Smooth muscle cell of the brain vasculature (primary cell): ENCODE measurements at regions not wholly inside any gene's neighbourhood (a gene's known extent, or its start where the extent isn't known, plus 50 kb on each side); places are given as distances from the start of the nearest gene placed in this dataset.
"Not testable (repeated sequence)": the region's sequence is repeated elsewhere in the genome, so short reads cannot be mapped to it uniquely, and the experiment has no call there.

Experiments
- DNase-seq: peaks from one replicate; pipeline ENCODE4 v3.0.0-alpha.2; 2012; ENCODE audit warnings: low read depth, low spot score

DNA sequence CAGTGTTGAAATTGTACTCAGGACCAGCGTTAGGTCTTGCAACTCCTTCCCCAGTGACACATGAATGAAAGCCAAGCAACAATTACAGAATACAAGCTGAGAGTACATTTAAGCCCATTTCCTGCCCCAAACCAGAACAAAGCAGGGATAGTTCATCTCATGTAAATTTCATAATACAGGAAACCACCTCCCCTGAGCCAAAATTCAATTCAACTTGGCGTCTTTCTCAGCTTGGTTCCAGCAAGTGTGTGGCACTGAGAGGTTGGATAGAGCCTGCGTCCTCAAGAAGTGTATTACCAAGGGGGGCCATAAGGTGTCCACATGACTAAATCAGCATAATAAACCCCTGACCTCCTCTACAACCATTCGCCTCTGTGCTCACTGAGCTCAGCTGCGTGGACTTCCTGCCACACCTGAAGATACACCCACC is 278.9 kb upstream of the CRY1 start:
- no peak for DNase-seq

DNA sequence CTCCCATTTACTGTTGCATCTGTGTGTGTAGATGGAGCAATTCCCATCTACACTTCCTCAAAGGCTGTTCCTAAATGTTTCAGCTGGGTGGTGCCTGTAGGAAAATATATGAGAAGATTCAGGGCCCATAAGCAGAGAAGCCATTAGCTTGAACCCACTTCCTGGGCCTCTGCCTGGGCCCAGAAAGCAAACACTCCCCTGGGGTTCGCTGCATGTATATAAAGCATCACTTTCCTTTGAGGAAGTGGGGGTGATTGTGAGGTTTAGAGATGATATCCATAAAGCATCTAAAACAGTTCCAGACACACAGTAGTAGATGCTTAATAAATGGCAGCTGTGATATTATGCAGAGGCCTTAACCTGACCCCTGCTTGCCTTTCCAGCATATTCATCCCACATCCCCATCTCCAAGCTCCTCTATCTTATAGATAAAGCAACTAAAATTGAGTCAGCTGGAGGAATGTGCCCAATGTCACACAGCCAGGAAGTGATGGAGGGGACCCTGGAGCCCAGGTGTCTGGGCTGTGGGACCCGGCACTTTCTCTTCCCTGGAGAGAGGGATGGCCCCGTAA is 280.0 kb upstream of the CRY1 start:
- DNase-seq: no peak

DNA sequence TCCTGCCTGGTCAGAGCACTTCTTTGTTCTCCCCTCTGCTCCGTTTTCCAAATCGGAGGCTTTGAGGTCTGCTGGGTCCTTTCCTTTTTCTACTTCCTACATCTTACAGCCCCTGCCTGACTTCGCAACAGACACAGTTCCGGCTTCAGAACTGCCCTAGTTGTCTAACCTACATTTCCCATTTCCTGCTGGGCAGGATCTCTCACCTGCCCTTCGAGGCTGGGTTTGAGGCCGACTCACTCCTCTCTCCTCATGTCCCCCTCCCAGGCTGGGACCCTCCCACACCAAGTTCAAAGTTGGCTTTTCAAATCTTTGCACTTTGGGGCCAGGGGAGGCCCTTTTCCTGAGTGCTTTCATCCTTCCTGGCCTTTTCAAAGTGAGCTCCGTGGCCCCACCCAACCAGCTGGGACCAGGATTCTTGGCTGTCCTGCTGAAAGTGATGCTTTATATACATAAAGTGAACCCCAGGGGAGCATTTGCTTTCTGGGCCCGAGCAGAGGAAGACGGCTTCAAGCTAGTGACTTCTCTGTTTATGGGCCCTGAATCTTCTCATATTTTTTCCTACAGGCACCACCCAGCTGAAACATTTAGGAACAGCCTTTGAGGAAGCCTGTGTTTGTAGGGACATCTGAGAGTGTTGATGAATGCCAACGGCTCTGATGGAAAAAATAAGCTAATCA is 281.0 kb upstream of the CRY1 start:
- DNase-seq: no peak

DNA sequence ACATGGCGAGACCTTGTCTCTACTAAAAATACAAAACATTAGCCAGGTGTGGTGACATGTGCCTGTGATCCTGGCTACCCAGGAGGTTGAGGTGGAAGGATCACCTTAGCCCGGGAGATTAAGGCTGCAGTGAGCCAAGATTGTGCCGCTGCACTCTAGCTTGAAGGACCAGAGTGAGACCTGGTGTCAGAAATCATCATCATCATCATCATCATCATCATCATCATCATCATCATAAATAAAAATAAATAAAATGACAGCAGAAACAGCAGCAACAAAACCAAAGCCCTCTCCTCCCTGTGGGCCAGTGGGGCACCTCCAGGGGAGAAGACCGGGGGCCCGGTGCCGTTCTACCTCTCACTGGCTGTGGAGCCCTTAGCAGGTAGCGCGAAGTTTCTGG is 281.9 kb upstream of the CRY1 start:
- no peak for DNase-seq

DNA sequence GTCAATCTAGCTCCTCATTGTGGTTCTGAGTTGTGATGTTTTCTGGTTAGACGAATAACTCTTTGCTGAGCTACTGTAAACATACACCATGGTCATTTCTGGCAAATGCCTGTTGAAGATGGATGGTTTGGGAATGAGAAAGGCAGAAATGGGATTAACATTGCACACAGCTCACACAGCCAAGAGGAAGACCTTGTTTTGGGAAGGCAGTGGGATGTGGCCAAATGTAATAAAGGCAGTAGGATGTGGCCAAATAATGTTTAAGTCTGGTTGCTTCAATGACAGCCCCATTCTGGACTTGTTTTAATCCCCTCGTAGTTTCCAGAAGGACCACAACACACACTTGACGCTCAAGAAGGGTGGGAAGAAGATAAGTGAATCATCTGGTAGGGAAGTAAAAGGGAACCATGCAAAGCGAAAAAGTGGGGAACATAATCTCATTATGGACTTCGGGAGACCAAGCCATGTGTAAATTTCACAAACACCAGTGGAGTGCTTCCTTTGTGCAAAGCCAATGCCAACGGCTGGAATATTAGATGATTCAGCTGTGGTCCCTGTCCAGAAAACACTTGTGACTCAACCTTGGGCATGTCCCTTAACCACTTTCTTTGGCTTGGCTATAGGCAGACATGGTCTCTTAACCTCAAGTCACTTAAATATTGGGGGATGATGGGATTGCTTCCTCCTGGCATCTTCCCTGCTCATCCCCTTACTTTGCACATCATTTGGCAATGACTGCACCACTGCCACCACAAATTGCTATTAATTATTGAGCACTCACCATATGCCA is 284.4 kb upstream of the CRY1 start:
- DNase-seq: no peak

DNA sequence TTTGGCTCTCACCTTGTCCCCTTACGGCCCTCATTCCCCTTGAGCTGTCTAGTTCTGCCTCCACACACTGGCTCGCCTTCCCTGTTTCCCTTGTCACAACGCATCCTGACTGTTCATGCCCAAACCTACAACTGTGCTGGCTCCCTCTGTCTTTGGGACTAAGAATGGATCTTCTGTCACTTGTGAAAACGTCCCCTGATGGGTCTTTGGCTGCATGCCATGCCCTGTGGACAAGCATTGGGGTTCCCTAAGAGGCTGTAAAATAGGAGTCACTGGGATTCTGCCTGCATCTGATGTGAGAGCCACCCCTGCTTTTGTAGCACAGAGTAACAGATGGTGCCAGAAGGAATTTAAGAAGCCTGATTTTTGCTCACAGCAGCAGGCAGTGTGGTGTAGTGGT is 285.3 kb upstream of the CRY1 start:
- DNase-seq: no peak

DNA sequence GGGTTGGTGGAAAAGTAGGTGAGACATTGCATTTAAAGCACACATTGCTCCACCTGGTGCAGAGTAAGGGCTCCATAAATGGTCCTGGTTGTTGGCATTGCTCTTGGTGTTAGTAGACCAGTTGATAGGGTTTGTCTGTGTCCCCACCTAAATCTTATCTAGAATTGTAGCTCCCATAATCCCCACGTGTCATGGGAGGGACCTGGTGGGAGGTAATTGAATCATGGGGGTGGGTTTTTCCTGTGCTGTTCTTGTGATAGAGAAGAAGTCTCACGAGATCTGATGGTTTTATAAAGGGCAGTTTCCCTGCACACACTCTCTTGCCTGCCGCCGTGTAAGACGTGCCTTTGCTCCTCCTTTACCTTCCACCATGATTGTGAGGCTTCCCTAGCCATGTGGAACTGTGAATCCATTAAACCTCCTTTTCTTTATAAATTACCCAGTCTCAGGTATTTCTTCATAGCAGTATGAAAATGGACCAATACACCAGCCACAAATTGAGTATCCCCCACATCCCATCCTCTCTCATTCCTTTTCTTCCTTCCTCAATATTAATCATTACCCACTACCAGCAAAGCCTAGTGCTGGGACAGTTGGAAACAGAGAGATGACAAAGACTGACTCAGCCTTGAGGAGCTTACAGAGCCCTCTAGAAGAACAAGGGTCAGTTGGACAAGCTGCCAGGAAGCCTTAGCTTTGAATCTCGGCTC is 285.9 kb upstream of the CRY1 start:
- DNase-seq: not testable (repeated sequence)

DNA sequence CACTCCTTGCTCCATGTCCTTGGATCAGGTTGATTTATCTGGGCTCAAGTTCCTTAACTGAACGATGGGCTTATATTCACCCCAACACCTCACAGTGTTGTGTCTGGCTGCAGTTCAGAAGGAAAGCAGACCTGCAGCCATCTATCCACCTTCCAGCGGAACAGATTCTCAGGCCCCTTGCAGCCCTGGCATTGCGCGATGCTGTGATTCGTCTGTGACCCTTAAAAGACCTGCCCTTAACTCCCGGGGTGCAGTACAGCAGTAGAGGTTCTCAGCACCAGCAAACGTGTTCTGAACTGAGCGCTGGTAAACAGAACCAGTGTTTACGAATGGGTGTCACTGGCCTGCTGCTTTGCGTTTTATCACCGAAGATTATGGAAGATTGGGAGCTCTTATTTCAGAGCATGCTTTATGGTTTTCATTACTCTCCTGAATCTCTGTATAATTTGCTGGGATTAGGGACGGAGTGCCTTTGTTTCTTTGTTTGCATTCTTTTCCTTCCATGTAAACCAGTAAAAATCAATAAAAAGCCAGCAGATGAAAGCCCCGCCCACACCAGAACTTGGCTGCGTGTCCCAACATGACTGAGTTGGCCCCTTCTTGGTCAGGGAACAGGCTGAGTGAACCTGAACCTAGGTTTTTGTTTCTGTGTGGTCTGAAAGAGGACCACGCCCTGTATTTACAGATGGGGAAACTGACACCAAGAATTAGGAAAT is 286.7 kb upstream of the CRY1 start:
- no peak for DNase-seq

DNA sequence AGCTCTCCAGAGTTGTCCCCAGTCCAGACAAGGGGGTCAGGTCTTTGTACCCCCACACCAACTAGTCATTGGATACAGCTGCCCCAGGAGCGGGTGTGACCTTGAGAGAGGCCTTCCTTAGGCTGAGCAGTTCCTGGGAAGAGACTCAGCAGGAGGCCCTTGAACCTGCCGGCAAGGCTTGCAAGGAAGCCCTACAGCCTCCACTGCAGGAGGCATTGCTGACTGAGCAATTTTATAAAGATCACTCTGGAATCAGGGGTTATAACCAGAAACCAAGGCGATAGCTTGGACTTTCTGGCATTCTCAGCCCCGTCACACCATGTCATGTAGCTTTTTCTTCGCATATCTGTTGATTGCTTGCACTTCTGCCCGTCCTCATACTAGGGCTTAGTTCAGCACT is 291.3 kb upstream of the CRY1 start:
- DNase-seq: no peak

DNA sequence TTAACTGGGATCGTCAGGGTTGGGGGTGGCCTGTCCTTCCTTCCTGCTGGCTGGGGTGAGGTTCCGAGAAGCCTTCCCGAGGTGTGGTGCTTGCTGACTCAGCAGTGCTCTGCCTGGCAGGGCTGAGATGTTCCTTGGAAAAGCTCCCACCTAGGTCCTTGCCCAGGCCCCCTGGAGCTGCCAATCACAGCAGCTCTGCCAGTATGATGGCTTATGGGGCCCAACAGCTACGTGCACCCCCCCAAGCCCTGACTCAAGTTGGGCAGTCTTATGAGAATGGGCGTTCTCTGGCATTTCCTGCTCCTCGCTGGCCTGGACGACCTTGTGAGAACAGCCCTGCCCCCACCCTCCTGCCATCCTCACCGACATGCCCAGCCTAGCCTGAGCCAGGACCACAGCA is 292.2 kb upstream of the CRY1 start:
- no peak for DNase-seq

DNA sequence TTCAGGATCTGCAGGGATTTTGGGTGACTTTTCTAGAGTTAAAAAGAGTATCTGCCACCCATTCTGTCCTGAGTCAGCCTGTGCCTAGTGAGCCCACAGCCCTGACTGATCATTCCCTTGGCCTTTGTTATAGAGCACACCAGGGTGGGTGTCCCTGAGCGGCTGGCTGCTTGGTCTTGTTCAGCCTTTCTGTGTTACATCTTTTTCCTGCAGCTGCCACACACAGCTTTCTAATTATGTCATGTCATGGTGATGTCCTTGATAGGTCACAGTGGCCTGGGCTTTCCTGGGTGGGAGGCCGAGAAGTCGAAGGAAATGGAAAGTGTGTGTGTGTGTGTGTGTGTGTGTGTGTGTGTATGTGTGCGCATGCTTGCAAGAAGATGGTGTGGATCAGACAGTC is 293.2 kb upstream of the CRY1 start:
- DNase-seq: no peak

DNA sequence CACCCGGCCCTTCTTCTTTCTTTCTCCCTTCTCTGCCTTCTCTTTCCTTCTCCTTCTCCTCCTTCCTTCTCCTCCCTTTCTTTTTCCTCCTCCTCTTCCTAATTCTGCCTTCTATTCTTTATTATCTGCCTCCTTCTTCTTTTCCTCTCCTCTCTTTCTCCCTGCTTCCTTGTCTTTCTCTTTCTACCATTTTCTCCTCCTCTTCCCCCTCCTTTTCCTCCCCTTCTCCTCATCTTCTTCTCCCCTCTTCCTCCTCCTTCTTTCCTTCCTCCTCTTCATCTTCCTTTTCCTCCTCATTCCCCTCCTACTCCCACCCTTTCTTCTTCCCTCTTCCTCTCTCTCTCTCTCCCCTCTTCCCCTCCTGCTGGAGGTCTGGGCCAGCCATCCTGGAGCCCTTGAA is 294.9 kb upstream of the CRY1 start:
- DNase-seq: no peak

DNA sequence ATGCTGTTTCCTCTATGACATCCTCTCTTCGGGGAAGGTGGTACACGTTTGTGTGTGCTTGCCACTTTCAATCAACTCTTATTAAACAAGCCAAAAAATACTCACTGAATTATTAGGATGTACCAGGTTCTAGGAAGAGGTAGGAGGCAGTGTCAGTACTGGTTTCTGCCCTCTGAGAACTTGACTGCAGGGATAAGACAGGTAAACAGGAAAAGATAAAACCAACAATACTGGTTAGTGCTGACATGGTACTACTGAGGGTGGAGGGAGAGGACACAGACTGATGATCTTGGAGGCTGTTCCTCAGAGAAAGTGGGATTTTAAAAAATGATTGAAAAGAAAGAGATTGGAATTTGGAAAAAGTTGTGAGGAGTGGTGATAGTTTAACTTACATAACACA is 295.2 kb upstream of the PWP1 start:
- DNase-seq: no peak

DNA sequence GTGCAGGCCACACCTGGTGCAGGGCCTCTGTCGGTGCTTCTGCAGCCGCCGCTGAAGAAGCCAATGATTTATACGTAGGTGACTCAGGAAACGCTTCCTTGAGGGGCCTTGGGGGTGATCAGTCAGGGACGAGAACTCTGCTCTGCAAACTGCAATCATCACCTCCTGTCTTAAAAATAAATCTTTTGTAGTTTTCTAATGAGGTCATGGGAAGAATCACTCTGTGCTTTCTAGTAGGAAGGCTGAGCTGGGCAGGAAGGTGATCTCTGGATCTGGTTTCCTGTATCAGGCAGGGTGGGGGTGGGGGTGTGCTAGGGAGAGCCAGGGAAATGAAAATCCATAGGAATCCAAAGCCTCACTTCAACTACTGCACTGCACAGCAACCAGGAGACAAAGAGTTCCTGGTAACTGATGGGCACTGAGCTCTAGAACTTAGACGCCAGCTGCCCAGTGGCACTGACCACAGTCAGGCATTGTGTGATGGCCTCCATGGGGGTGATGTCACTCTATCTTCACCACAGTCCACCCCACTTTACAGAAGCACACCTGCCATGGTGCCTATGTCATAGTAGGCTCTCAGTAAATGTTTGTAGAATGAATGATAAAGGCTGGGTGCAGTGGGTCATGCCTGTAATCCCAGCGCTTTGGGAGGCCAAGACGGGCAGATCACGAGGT is 292.4 kb upstream of the PWP1 start:
- no peak for DNase-seq

DNA sequence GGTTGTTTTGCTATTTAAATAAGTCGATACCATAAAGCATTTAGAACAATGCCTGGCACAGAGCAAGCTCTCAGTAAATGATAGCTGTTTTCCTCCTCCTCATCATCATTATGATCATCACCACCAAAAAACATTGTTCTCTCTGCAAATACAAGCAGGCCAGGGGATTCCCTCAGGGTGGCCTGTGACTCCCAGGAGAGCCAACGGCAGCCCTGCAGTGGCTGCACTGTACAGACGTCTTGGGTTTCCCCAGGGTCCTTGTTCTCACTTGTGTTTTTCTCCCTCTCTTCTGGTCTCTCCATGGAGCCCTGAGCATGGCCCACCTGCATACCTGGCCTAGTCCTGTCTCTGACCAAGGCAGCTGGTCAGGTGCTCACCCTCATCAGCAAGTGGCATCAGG is 290.9 kb upstream of the PWP1 start:
- DNase-seq: no peak

DNA sequence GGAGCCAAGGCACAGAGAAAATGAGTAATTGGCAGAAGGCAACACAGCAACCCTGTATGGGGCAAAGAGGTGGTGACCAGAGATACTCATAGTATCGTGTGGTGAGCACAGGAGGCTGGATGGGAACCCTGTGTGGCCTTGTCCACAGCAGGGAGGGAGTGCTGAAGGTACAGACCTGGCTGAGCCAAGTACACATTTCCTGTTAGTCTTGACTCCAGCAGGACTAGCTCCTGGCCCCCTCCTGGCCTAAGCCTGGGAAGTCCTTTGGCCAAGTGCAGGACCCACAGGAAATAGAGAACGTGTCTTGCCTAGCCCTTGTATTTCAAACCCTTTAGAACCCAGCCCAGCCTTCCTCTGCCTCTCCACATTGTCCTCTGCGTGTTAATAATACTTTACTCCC is 289.8 kb upstream of the PWP1 start:
- no peak for DNase-seq

DNA sequence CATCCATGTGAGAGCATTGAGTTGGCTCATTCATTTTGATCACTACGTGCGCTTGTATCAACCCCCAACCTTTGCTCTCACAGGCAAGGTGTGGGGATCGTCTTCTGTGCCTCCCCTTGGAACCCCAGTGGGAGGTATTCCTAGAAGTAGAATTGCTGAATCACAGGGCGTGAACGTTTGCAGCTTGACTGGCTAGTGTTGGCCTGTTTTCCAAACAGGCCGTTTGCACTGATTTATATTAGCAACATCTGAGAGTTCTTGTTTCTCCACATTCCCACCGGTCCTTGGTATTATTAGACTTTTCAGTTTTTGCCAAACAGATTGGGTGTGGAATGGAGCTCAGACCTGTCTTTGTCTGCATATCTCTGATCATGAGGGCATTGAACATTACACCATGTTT is 288.6 kb upstream of the PWP1 start:
- no peak for DNase-seq

DNA sequence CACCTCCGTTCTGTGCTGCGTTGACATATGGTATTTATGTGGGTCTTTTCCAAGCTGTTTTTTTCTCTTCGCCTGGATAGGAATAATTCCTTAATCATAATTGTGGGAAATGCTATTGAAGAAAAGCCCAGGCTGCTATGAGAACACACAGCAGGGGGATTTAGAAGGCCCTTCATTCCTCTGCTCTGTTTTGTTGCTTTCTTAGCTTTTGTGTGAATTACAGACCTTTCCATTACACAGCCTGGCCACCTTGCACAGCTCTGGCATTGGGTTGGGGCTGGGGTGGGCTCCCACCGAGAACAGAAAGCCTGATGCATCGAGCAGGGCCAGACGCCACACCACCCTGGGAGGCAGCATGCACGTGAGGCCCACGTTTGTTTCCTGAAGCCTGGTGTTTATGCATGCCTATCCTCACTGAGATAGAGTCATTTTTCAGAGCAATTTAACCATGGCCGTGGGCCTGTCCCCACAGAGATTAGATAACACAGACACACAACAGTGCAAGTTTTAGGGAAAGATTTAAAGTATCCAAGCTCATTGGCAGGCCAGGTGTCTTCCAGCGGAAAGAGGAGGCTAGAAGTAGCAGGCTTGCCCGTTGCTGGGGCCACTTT is 287.6 kb upstream of the PWP1 start:
- no peak for DNase-seq

DNA sequence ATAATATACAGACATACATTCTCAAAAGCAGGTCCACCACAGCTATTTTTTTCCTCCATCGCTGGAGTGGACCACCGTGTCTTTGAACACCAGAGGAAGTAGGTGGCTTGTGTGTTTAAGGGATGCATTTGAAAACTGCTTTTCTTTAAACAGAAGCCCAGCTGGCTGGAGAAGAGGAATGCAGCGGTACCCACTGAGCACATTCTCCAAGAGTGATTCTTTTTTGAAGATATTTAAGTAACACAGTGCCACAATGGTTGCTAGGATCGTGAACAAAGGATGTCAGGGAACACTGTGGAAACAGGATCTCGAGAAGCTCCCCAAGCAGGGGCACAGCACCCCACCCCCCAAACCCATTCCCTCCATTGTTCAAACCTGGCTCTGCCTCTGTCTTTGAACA is 286.6 kb upstream of the PWP1 start:
- no peak for DNase-seq

DNA sequence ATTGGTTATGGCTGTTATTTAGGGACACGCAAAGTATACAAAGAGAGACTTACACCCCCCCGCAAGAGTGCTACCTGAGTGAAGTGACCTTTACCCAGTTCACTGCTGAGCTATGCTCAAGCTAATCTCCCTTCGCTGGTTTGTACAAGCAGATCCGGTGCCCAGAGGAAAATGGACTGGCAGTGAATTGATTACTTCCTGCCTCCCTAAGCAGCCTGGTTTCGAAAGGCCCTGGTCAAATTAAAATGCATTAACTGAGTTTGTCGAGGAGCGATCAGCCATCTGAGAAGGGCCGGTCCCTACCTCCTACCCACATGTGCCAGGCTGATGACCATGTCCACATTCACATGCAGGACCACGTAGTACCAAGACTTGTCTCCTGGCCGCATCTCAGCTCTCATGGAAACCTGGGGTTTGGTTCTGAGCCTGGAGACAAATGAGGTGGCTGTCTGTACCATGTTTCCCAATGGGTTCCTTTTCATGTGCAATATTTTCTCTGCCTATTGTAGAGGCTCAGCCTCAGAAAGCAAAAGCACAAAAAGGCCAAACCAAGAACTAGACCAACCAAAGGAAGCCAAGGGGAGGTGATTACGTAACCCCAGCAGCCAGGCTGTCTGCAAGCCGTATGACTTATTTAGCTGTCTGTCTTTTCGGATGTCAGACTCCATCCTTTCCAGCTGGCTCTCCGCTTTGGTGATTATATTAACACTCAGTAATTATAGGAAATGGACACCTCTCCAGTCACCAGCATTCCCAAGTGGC is 284.7 kb upstream of the PWP1 start:
- no peak for DNase-seq
